Left colon (tissue), 2 donors: ENCODE measurements at regions not wholly inside any gene's neighbourhood (a gene's known extent, or its start where the extent isn't known, plus 50 kb on each side); places are given as distances from the start of the nearest gene placed in this dataset.
"Not testable (repeated sequence)": the region's sequence is repeated elsewhere in the genome, so short reads cannot be mapped to it uniquely, and the experiment has no call there.

Source experiments
- ATAC-seq: fragments of 200-7000 bp; cut with Tn5 transposase; one replicate; pipeline ENCODE4 v1.9.1; 2020; ENCODE audit warnings: mild to moderate bottlenecking, moderate library complexity
- DNase-seq, 2 donors: peaks; one replicate each; pipeline ENCODE4 v3.0.0-alpha.2; 2020
- intact Hi-C, 2 donors: fragments of 100-400 bp; cut with DNase I in 1 of 2; cut with micrococcal nuclease in 1 of 2; formaldehyde crosslinking; loops; one replicate each; pipeline versions ENCODE4 v1.11.2 to v1.14.0; 2022; cut with DNase I, micrococcal nuclease
- donor health status: DM: no; HTN: no; CAD: no.
- donor health status: DM: yes; HTN: yes; CAD: no.

GRCh38 chr2:75396314-75396713, 164.4 kb downstream of the EVA1A start:
- DNase-seq = no peak
- intact Hi-C loops = no loop called here
- ATAC-seq = no peak

GRCh38 chr2:75394764-75395163, 166.0 kb downstream of the EVA1A start:
- intact Hi-C loops, DNase-seq, ATAC-seq: not testable (repeated sequence)

DNA sequence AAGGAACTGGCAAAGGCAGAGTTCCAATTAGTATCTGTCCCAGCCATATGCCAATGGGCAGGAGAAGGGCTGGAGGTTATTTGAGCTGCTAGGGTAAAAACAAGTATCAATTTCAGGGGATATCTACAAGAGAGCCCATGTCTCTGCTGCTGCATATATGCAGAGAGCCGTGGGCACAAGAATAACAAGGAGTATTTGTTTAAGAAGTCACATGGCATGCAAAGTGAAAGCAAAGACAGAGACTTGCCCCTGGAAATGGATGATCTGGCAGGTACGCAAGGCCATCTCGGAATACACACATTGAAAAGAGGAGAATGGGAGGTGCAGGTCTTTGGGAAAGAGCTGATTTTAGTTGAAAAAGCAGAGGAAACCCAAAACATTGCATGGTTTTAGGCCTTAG, 170.6 kb downstream of the EVA1A start:
- DNase-seq (no peak), ATAC-seq (no peak)
- intact Hi-C loops = no loop called here

- DNase-seq = no peak
- intact Hi-C loops = no loop called here
- no peak for ATAC-seq
Observed at GRCh38 chr2:75389271-75389670, 171.5 kb downstream of the EVA1A start.

DNA sequence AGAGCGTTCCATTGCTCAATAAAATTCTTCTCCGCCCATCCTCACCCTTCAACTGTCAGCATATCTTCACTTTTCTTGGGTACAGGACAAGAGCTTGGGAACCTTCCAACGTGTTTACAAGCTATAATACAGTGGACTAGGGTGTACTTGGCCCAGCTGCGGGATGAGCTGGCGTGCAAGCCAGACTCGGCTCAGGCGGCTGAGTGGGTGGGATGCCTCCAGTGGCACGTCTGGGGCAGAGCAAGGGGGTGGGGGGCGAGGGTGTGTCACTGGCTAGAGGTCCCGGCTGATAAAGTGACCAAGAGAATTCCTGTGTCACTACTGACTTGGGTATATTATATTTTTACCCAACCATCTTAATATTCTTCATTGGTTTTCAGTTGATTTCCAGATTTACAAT, 179.7 kb downstream of the EVA1A start:
- intact Hi-C loops = no loop called here

GRCh38 chr2:75379476-75380210, 180.3 kb upstream of the TACR1 start:
- intact Hi-C loops = no loop called here
- ATAC-seq (no peak), DNase-seq (no peak)

More for the DNA sequence above, 179.7 kb downstream of the EVA1A start:
- DNase-seq = no peak
- no peak for ATAC-seq

DNA sequence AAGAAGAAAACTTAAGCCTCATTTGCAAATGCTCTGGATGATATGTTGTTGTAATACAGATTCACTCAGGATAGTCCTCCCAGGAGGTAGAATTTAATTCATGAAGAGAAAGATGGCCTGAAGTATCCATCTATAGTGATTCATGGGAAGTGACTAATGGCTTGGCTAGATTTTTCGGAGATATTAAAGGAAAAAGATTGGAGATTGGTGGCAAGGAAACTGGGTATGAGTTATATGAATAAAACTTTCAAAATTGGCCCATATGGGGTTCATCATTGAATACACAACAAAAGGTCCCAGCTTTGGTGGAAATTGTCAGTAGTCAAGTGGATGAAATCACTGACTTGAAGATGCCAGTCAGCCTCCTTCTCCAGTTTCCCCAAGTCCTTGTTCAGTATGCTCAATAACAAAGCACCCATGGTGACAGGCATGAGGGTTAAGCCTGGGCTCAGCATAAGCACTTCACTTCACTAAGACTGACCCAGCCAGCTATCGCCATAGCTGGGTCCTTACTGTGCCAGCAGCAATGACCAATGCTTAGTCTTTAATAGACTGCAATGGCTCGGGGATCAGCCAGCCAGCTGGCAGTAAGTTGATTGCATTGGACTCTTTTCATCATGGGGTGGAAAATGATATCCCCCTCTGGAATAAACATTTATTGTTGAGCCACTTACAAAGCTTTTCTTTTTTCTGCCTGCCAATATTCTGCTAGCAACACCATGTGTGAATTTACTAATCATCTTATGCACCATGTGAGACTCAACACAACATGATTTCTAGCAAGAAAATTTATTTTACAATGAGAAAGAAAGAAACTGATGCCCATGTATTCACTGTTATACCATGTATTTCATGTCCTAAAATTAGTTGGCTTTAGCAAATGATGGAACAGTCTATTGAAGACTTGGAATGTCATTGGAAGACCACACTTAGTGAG, 176.6 kb upstream of the TACR1 start:
- DNase-seq (no peak), ATAC-seq (no peak)
- intact Hi-C loops = no loop called here

DNA sequence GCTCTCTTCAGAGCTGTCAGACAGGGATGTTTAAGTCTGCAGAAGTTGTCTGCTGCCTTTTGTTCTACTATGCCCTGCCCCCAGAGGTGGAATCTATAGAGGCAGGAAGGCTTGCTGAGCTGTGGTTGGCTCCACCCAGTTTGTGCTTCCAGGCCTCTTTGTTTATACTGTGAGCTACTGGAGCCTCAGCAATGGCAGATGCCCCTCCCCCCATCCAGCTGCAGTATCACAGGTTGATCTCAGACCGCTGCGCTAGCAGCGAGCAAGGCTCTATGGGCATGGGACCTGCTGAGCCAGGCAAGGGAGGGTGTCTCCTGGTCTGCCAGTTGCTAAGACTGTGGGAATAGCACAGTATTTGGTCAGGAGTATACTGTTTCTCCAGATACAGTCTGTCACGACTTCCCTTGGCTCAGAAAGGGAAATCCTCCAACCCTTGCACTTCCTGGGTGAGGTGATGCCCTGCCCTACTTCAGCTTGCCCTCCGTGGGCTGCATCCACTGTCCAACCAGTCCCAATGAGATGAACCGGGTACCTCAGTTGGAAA, 175.2 kb upstream of the TACR1 start:
- intact Hi-C loops, DNase-seq, ATAC-seq: not testable (repeated sequence)

GRCh38 chr2:75367401-75367800, 168.1 kb upstream of the TACR1 start:
- ATAC-seq (no peak), DNase-seq (no peak)
- intact Hi-C loops = no loop called here

DNA sequence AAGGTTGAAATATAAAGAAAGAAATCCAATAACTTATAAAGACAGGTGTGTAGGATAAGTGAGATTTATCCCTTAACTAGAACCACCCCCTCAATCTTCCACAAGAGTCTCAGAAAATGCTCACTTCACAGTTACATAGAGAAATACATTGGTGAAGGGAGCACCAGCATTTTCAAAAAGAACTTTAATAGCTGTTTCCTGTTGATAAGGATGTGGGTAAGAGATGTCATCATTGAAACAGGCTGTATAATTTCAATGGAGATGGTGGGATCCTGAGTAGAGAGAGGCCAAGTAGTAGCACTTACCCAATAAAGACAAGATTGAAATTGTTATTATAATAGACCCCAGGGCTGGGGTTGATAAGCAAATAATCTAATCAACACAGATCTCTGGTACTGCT, 162.2 kb upstream of the TACR1 start:
- no peak for DNase-seq
- intact Hi-C loops = no loop called here
- ATAC-seq = no peak

- no peak for ATAC-seq
- intact Hi-C loops = no loop called here
Observed at GRCh38 chr2:75360945-75361344, 161.6 kb upstream of the TACR1 start.

GRCh38 chr2:75356865-75357264, 157.5 kb upstream of the TACR1 start:
- no peak for DNase-seq
- ATAC-seq = no peak
- intact Hi-C loops = no loop called here

More at GRCh38 chr2:75360945-75361344, 161.6 kb upstream of the TACR1 start:
- no peak for DNase-seq

DNA sequence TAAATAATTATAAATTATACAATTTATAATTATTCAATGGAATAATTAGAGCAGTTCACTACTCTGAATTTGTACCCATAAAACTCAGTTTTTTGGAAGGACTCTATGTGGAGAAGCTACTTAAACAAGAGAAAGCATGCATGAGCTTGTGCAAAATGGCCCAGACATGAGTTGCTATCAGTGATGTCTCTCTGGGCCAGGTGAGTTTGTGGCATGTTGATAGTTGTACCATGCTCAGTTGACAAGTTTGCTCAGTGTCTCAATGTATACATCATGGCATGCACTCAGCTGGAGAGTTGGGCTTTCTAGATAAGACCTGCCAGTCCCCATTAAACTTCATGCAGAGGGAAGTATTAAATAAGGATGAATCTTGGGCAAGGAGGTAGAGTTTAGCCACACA, 153.8 kb upstream of the TACR1 start:
- ATAC-seq = no peak
- intact Hi-C loops = no loop called here

DNA sequence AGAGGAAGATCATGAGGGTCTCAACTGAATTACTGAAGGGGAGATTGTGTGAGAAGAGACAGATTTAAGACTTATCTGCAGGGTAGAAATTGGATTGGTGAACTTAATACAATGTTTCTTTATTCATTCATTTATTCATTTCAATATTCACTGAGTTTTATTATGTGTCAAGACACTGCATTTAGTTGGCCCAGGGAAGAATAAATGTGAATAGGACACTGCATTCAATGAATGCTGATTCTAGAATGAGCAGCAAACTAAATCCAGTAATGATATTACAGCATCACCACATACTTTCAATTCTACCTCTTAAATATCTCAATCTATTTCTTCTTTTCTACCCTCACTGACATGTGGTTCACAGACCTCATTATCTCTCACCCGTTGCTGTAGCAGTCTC, 149.0 kb upstream of the TACR1 start:
- no peak for ATAC-seq

More for the DNA sequence above, 153.8 kb upstream of the TACR1 start:
- no peak for DNase-seq

GRCh38 chr2:75344146-75344545, 144.8 kb upstream of the TACR1 start:
- DNase-seq = no peak
- no peak for ATAC-seq
- intact Hi-C loops = no loop called here

More for the DNA sequence above, 149.0 kb upstream of the TACR1 start:
- intact Hi-C loops = no loop called here
- DNase-seq = no peak

DNA sequence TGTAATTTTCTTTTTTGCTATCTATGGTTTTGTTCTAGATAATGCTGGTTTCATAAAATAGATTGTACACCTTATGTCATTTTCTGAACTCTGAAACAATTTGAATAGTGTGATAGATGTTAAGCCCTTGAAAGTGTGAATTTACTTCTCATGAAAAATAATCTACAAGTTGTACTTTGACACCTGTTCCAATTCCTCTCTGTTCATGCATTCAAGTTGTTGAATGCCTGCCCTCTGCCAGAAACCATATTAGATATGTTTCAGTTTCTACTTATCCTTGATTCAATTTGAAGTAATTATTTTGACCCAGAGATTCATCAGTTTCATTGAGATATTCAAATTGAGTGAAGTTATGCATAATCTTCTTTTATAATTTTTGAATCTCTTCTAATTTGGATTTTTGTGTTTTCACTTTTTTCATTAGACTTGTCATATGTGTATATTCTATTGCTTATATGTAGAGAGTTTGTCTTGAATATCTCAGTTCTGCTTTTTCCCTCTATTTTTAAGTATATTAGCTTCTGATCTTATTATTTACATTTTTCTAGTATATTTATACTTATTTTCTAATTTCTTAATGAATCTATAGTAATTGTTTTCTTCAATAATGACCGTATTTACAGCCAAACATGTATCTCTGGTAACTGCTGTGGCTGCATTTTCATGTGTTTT, 143.3 kb upstream of the TACR1 start:
- DNase-seq (no peak), ATAC-seq (no peak)
- intact Hi-C loops = no loop called here

- intact Hi-C loops = no loop called here
- ATAC-seq (no peak), DNase-seq (no peak)
Observed at GRCh38 chr2:75340560-75340959, 141.2 kb upstream of the TACR1 start.

- intact Hi-C loops = no loop called here
- DNase-seq = no peak
- ATAC-seq = no peak
Observed at GRCh38 chr2:75338461-75338860, 139.1 kb upstream of the TACR1 start.

- intact Hi-C loops = no loop called here
- DNase-seq = no peak
- ATAC-seq = no peak
Observed at GRCh38 chr2:75337619-75338018, 138.3 kb upstream of the TACR1 start.
